ENCODE measurements at regions not wholly inside any gene's neighbourhood (a gene's known extent, or its start where the extent isn't known, plus 50 kb on each side); places are given as distances from the start of the nearest gene placed in this dataset.
"Not testable (repeated sequence)": the region's sequence is repeated elsewhere in the genome, so short reads cannot be mapped to it uniquely, and the experiment has no call there.

GRCh38 chr1:67906015-67906414 lies 72.7 kb upstream of the GNG12 start:
- H3K9ac ChIP-seq (ENCODE audit: insufficient read depth, low read length, poor library complexity, severe bottlenecking); H2AFZ ChIP-seq (ENCODE audit: insufficient read depth, low read depth, low read length, poor library complexity, severe bottlenecking); H4K20me1 ChIP-seq (ENCODE audit: insufficient read depth, low read length); H3K9me3 ChIP-seq (replicated peaks in 1 of 2; ENCODE audit: control insufficient read depth in 1 of 2, insufficient read depth in 1 of 2, low read length in 2 of 2); H3K36me3 ChIP-seq (replicated peaks in 1 of 2; ENCODE audit: control insufficient read depth in 1 of 2, insufficient read depth in 2 of 2, low read length in 2 of 2); H3K27me3 Mint-ChIP-seq (ENCODE audit: low read depth in 3 of 3); H3K4me2 ChIP-seq (replicated peaks; ENCODE audit: extremely low read depth, low read length, poor library complexity, severe bottlenecking); DNase-seq; H3K4me3 ChIP-seq (replicated peaks in 1 of 3; ENCODE audit: low read depth in 2 of 3, low read length in 3 of 3); H3K36me3 Mint-ChIP-seq; H3K79me2 ChIP-seq (ENCODE audit: insufficient read depth, low read length); intact Hi-C loops (cut with micrococcal nuclease); H3K4me1 ChIP-seq (ENCODE audit: control insufficient read depth in 1 of 2, insufficient read depth in 2 of 2, low read length in 2 of 2); H3K4me1 Mint-ChIP-seq; H3K27ac Mint-ChIP-seq; H3K27ac ChIP-seq (ENCODE audit: low read depth in 1 of 2, low read length in 2 of 2); H3K4me3 Mint-ChIP-seq; H3K27me3 ChIP-seq (ENCODE audit: control insufficient read depth in 2 of 2, insufficient read depth in 2 of 2, low read length in 2 of 2): not testable (repeated sequence)
- no CpG with 5 or more reads among the region's 2 CpGs for WGBS (ENCODE audit: insufficient coverage)
- H3K9me3 Mint-ChIP-seq = peaks cover 7 to 23% (median 10%) of the 10 kb centered on the region in 7 donors

- H3K4me3 Mint-ChIP-seq; H3K79me2 ChIP-seq (ENCODE audit: insufficient read depth, low read length); intact Hi-C loops (cut with micrococcal nuclease): not testable (repeated sequence)
Observed at GRCh38 chr1:67902546-67903223, 69.4 kb upstream of the GNG12 start.

More at GRCh38 chr1:67902546-67903223, 69.4 kb upstream of the GNG12 start:
- H3K4me3 ChIP-seq (replicated peaks in 1 of 3; ENCODE audit: low read depth in 2 of 3, low read length in 3 of 3); H3K27me3 Mint-ChIP-seq (ENCODE audit: low read depth in 3 of 3); H3K4me1 Mint-ChIP-seq; H3K4me2 ChIP-seq (replicated peaks; ENCODE audit: extremely low read depth, low read length, poor library complexity, severe bottlenecking); H3K27me3 ChIP-seq (ENCODE audit: control insufficient read depth in 2 of 2, insufficient read depth in 2 of 2, low read length in 2 of 2); H3K4me1 ChIP-seq (ENCODE audit: control insufficient read depth in 1 of 2, insufficient read depth in 2 of 2, low read length in 2 of 2); H3K27ac Mint-ChIP-seq; H3K36me3 ChIP-seq (replicated peaks in 1 of 2; ENCODE audit: control insufficient read depth in 1 of 2, insufficient read depth in 2 of 2, low read length in 2 of 2); DNase-seq; H3K9me3 ChIP-seq (replicated peaks in 1 of 2; ENCODE audit: control insufficient read depth in 1 of 2, insufficient read depth in 1 of 2, low read length in 2 of 2); H3K36me3 Mint-ChIP-seq; H3K27ac ChIP-seq (ENCODE audit: low read depth in 1 of 2, low read length in 2 of 2); H2AFZ ChIP-seq (ENCODE audit: insufficient read depth, low read depth, low read length, poor library complexity, severe bottlenecking); H3K9ac ChIP-seq (ENCODE audit: insufficient read depth, low read length, poor library complexity, severe bottlenecking); H4K20me1 ChIP-seq (ENCODE audit: insufficient read depth, low read length): not testable (repeated sequence)
- WGBS (ENCODE audit: insufficient coverage) = no CpG with 5 or more reads among the region's 6 CpGs
- peaks cover 5 to 28% (median 11%) of the 10 kb centered on the region in 7 donors for H3K9me3 Mint-ChIP-seq

Measured in CD14-positive monocyte (primary cell).